ENCODE measurements at regions not wholly inside any gene's neighbourhood (a gene's known extent, or its start where the extent isn't known, plus 50 kb on each side); places are given as distances from the start of the nearest gene placed in this dataset.

DNA sequence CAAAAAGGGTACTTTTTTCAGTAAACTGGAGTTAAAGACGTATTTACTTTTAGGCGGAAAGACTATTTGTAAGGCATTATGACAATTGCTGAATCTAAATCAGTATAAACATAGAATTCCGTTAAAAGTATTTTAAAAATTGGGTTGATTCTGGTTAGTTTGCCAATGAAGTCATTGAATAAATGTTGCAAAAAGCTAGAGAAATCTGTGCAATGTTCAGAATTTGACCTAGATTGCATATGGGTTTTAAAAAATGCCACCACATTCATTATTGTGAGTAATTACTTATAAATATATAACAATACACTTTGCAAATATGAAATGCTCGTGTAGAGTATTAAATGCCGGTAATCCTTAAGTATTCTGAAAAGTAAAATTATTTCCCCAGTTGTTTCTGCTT lies 116.5 kb upstream of the EEF1E1 start:
- DNase-seq (ENCODE audit: low read depth): no peak

DNA sequence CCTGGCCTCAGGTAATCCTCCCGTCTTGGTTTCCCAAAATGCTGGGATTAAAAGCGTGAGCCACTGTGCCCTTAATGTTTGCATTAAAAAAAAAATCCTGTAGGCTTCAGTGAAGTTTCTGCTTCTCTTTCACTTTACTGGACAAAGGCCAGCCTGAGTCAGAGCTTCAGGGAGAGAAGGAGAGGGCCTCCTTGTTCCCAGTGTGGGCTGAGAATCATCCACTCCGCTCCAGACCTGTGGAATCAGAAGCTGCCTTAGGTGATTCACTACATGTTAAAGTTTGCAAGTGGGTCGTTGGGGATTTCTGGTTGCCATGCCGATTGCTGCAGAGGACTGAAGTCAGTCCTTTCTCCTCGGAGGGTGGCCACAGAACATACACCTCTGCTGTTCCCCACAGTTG lies 113.3 kb upstream of the EEF1E1 start:
- no peak for DNase-seq (ENCODE audit: low read depth)

DNA sequence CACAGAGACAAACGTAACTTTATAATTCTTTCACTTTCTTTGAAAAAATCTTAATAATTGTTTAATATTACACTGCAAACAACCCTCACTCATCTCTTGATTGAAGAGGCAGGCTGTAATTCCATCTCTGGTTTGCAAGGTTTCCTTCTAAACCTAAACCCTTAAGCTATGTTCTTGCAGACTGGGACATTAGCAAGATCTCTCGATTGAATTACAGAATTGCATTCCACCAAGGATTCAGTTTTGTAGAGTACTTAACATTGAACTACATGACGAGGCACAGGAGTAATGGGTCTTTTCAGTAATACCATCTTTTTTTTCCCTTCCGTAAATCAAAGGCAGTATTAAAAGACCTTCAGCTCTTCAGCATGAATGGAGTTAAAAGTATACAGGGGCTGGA lies 111.6 kb upstream of the EEF1E1 start:
- DNase-seq (ENCODE audit: low read depth): no peak

DNA sequence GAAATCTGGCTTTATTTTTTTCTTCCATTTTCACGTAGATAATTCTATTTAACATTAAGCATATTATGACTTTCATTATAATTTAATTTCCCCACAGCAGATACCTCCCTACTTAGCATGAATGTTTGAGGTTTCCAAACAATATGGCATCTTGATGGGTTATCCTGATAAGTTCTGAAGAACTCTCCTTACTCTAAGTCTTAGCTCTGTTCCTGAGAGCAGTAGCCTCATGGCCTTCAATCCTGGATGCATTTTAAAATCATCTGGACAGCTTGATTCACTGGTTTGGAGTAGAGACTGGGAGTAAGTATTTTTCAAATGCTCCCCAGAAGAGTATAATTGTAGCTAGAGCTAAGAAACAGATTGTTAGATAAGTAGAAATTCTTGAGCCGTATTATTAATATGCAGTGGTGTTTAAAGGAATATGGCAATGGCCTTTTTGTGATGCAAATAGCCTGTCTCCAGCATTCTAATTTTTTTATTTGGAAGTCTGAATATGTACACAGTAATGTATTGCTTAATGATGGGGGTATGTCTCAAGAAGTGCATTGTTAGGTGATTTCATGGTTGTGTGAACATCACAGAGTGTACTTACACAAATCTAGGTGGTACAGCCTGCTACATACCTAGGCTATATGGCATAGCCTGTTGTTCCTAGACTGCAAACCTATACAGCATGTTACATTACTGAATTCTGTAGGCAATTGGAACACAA lies 110.5 kb upstream of the EEF1E1 start:
- no peak for DNase-seq (ENCODE audit: low read depth)

DNA sequence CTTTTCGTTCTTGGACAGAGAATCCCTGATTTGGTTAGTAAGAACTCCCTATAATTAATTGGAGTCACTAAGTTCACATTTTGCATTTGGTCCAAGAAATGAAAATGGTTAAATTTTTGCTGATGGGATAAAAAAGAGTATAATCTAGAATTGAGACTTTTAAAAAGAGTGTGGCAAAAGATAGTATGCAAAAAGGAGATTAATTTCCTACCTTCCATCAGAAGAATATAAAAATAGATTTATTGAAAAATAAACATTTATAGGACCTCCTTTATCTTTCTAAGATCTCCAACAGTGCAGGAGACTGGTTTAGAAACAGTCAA lies 105.5 kb upstream of the EEF1E1 start:
- DNase-seq (ENCODE audit: low read depth): no peak

DNA sequence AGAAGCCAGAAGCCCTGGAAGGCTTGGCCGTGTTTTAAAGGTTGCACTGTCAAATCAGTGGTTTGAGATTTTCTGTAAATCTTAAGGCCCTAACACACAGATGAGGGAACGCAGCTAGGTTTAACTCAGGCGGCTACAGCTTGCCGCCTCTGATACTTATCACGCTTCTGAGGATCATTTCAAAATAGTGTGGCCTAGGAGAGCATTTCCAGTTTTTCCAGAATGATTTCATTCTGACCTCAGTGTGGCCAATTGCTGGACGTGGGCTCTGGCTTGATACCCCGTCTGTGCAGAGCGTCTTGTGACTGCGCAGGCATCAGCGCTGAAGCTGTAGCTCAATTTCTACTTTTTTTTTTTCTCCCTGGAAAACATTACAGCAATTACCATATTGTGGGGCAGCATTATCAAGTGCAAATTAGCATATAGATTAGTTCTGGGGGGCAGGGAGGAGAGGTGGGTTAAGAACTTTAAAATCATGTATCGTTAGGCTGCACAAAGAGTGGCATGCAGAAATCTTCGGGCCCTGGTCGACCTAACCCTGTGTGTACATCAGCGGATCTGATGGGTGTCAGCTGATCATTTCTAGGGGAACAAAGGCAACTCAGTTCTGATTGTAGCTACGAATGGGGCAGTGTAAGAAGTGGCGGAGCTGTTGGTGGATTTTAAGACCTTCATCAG lies 105.0 kb upstream of the EEF1E1 start:
- DNase-seq (ENCODE audit: low read depth): no peak

DNA sequence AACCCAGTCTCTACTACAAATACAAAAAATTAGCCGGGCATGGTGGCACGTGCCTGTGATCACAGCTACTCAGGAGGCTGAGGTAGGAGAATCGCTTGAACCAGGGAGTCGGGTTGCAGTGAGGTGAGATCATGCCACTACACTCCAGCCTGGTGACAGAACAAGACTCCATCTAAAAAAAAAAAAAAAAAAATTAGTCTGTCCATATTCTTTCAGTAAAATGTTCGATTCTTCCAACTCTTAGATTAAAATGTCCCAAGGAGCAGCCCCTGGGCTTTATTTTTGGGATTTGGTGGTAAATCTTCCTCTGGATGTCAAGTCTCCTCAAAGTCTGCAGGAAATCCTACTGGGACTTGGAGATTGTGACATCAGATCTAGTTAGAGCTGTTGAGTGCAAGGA lies 101.0 kb upstream of the EEF1E1 start:
- DNase-seq (ENCODE audit: low read depth): no peak

DNA sequence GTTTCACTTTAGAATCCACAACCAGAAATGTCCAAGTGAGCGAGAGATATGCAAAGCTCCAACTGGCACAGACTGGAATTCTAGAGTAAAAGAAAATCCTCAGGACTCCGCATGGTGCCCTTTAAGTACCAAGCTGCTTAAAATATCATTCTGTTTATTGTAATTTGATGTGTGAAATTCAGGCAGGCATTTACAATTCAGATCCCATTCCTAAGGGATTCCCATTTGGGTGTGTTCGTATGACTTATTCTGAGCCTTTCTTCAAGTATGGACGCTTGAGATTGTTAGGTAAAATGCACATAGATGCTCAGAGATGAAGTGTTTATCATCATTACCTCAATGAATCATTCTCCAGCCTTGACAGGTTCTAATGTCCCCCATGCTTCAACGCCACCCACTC lies 99.3 kb upstream of the EEF1E1 start:
- no peak for DNase-seq (ENCODE audit: low read depth)

DNA sequence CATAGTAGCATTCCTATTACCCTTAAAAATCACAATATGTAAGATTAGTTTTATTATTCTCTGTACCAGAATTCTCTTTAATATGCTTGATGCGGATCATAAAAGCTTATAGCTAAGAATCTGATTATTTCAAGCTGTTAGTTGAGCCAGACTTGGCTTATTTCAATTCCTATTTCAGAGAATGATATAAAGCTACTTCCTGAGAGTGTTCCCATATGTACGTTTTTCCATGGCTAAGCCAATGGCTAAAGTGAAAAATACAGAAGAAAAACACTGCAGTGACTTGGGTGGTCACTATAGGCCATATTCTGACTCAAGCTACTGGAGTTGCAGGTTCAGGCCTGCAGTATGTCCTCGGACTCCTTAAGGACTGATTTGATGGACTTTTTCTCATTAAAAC lies 97.9 kb upstream of the EEF1E1 start:
- DNase-seq (ENCODE audit: low read depth): no peak

DNA sequence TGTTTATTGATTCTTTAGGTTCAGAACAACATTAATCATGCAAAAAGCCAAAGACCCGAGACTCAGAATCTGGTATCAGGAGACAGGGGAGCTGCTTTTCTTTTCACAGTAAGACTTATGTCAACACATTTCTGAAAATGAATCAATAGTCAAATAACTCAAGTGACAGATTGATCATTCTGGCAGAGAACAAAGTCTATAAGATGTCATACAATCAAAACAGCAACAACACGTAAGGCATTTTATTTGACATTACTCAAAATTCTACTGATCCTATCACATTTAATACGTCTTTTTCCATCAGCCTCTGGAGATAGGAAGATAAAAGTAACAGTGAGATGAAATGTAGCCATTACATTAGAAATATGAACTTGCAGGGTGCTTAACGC lies 93.4 kb upstream of the EEF1E1 start:
- no peak for DNase-seq (ENCODE audit: low read depth)

DNA sequence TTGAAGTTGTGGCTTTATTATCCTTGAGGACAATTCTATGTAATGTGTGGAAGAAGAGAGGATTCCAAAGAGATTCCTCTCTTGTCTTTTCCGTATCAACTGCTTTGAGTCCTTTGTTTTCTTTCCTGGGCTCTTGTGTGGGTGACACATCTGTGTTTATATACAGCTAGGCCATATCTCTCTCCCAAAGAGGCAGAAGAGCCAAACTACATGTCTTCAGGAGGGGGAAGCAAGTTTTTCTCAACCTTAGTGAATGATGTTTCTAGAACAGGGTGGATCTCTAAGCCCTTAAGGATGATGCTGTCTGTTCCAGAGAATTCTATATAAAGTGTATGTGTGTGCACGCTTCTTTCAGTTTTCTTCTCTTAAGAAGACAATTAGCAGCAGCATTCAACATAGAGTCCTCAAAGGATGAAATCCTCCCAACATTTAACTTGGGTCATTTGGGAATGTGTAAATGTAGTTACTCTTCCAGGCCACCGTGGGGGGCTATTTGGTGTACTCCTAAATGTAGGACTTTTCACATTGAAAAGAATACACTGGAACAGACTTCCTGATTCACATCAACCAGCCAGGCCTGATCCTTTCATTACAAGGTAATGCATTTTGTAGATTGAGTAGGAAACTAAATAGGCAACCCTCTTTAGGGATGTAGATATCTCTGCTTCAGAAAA lies 92.8 kb upstream of the EEF1E1 start:
- no peak for DNase-seq (ENCODE audit: low read depth)

DNA sequence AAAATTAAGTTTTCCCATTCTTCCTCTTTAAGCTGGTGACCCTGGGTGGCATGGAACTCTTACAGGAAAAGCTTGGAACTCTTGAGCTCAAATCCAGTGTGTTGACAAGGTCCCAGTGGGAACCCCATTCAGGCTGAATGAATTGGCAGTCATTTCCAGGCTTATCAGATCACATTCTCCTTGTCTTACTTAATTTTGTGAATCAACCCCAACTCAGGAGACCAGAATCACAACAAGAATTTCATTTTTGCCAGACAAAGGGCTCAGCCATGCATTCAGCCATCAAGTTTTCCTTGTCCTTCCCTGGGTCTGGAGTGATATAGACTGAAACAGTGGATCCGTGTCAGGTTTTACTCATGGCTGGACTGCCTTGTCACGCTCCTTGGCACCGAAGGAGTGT lies 92.1 kb upstream of the EEF1E1 start:
- DNase-seq (ENCODE audit: low read depth): no peak

DNA sequence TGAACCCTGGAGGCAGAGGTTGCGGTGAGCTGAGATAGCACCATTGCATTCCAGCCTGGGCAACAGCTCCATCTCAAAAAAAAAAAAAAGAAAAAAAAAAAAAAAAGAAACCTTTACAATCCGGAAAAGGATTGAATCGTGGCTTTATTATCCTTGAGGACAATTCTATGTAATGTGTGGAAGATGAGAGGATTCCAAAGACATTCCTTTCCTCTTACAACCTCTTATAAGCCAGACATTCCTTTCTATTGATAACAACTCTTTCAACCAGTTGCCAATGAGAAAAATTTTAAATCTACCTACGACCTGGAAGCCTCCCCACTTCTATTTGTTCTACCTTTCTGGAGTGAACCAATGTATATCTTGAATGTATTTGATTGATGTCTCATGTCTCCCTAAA lies 91.2 kb upstream of the EEF1E1 start:
- DNase-seq (ENCODE audit: low read depth): no peak

DNA sequence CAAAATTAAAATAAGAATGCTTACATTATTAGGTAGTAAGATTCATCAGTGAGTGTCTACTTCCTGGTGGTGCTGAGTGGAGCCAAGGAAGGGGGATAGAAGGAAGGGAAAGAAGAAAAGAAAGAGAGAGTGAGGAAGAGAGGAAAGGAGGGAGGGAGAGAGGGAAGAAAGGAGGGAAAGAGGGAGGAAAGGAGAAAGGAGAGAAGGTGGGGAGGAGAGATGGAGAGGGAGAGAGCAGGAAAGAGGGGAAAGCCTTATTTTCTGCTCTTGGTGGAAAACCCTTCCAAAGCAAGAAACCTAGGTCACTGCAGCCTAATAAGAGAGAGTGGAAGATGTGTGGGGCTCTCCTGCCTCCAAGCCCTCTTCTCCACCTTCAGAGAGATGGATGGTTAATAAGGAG lies 90.2 kb upstream of the EEF1E1 start:
- DNase-seq (ENCODE audit: low read depth): no peak

DNA sequence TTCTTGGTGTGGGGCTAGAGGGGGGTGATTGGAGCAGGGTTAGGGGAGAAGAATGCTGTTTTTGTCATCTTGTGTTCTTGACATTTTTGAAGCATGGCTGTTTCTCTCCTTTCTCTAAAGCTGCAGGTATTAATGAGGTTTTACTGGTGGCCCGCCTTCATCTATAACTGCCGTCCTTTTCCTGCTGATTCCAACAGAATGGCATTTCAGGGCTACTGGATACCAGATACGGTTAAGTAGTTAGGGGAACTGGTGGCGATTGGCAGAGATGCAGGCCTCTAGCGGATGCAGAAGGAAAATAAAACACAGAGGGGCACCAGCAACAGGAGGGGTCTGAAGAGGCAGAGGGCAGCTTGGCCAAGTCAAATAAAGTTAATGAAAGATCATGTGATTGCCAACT lies 89.7 kb upstream of the EEF1E1 start:
- DNase-seq (ENCODE audit: low read depth): no peak

DNA sequence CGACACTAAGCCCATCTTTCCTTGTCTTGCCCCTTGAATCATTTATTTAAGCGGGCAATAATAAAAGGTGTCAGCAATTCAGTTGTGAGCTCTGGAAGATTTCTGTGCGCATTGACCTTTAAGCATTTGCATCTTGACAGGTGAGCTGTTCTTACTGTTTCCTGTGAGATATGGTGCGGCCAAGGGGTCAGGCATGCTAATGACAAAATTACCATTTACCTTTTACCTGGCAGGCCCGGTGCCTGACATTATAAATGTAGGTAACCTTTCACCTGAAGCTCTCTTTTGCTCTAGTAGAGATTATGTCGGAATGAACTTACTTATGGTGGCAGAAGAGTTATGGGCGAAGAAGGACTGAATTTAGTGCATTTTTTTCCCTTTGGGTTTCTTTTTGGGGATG lies 89.3 kb upstream of the EEF1E1 start:
- DNase-seq (ENCODE audit: low read depth): no peak

DNA sequence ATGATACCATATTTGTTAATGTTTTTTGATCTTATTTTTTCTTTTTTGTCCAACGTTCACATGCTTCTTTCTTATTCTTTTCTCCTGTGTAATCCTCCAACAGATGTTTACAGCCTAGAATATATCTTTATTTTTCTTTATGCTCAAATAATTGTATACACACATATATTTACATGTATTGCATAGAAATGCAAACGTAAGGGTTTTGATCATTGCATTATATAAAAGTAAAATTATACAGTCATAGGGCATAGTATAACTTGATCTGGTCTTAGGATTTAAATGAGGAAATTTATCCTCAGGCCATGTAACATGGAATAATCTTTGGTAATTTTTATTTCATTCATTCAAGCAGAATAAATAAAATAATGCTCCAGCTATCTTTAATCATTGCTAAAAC lies 84.9 kb upstream of the EEF1E1 start:
- DNase-seq (ENCODE audit: low read depth): no peak

DNA sequence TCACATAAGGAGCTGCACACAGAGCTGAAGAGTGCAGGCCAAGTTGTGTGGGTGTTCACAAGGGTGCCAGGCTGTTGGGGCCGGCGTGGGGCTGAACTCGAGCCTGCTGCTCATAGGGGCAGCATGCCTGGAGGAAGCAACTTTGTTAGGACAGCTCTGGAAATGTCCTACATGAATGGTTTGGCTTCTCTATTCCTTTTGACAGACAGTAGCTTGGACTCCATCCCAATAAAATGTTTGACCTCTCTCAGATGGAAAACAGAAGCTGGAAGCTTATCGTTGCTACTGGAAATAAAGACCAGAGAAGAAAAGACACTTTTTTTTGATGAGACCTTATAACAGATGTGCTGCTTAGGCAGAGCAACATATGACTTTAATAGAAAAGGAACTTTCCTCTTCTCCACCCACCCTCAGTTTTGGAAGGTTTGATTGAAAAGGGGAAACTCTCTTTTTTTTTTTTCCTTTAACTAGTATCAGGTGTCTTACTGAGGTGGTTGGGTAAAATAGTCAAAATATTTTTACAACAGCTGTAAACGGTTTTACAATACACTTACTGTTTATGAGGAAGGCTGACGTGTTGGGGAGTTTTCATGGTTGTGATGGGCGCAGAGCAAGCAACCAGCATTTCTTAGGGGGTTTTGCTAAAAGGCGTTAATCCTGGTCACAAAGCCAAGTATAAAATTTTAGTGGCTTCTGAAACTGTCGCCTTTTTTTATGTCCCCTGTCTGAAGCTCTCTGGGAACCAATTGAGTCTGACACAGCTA lies 80.7 kb upstream of the EEF1E1 start:
- DNase-seq (ENCODE audit: low read depth): no peak

DNA sequence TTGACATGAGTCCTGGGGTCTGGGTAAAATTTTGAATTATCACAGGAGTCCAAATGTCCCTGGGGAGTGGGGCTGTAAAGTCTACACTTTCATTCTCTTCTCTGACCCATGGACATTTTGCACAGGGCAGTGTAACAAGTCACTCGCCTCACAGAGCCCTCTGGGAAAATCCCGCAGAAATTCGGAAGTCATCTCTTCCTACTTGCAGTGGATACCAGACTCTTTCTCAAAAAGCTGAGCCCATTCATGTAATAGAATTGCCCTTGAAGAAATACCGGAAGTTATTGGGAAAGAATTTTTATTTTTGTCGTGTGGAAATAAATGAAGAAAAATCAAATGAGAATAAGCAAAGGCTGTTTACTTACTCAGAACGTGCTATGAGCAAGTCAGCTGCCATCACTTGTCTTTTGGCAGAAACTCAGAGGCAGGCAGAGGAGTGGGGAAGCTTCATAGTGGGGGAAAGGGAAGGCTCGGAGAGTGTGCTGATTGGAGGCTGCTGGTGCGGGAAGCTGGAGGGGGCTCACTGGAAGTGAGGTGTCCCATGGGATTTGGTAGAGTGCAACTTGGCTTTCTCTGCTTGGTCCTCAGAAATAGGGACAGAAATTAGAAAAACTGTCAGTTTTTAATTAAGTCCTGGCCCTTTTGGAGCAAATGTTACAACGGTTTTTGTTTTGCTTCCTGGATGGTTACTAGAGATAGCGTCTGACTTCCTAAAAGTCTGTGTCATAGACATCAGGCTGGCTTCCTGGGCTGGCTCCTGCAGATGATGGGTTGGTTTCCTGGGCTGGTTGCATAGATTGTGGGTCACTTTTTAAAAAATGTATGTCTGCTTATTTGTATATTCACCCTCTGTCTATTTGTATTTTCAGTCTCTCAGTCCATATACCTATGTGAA lies 79.8 kb upstream of the EEF1E1 start:
- DNase-seq (ENCODE audit: low read depth): no peak

DNA sequence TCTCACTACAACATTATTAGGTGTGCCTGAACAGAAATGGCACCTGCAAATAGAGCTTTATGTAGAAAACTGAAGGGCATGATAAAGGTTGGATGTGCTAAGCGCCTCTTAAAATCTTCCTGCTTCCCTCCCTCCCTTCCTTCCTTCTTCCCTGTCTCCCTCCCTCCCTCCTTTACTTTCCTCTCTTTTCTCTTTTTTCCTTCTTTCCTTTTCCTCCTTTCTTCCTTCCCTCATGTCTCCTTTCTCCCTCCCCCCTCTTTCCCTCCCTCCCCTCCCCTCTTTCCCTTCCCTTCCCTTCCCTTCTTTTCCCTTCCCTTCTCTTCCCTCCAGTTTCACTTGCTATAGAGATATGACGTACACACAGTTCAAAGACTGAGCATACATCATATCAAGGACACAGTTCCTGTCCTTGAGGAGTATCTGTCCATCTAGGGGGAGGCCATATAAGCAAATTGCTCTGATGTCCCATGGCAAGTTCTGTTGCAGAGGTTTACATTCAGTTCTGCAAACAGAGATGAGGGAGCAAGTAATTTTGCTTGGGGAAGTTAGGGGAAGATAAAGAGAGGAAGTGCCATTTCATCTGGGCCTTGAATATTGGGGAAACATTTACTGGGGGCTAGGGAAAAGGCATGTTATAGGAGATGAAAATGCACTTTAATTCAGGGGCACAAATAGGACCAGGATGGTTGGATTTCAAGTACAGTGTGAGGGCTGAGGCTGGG lies 79.0 kb upstream of the EEF1E1 start:
- DNase-seq (ENCODE audit: low read depth): no peak
